HepG2 (cell line): ENCODE measurements at regions not wholly inside any gene's neighbourhood (a gene's known extent, or its start where the extent isn't known, plus 50 kb on each side); places are given as distances from the start of the nearest gene placed in this dataset.

Source experiments
- ATAC-seq: fragments of 200-7000 bp; cut with Tn5 transposase; 3 replicates; pipeline ENCODE4 v1.9.1; 2020; ENCODE audit warnings: mild to moderate bottlenecking, moderate library complexity
- BruUV-seq: library from RNA; stranded (reverse); fragments of 400-500 nt; replicated peaks from 2 replicates; lab custom pipeline; 2021; lab: Mats Ljungman, UMichigan
- CTCF ChIA-PET: fragments of 300-600 bp; formaldehyde crosslinking; extraction: SDS; loops from one replicate; lab custom pipeline; 2021; ENCODE audit warnings: low total read pairs, inconsistent platforms, low intra/inter-chr PET ratio; lab: Yijun Ruan, JAX
- POLR2A ChIA-PET: fragments of 350-600 bp; sonication (Branson Sonifier 250); formaldehyde crosslinking; loops from one replicate; lab custom pipeline; 2020; ENCODE audit warnings: antibody characterized with exemption, inconsistent platforms; lab: Yijun Ruan, JAX
- DNase-seq: peaks from one replicate; pipeline ENCODE4 v3.0.0-alpha.2; 2015; ENCODE audit warnings: low spot score
- FAIRE-seq: peaks from 3 replicates; lab custom pipeline; 2011; peaks lifted over from hg19 to GRCh38; lab: Jason Lieb, UNC
- H2AFZ ChIP-seq: one replicate; pipeline ENCODE4 v1.6.1; 2011; ENCODE audit warnings: low read length, inconsistent platforms
- H3K27ac ChIP-seq: fragments of 300-600 bp; 3 replicates; pipeline ENCODE4 v1.8.0; 2011; ENCODE audit warnings: mixed run types, mild to moderate bottlenecking, mixed read lengths, low read length, inconsistent platforms; ENCODE audit not compliant: insufficient read depth; ENCODE audit errors: extremely low read length
- H3K27me3 ChIP-seq, 2 experiments: fragments of 200-600 bp in 1 of 2; 2 replicates in 1 of 2; 3 replicates in 1 of 2; pipeline versions ENCODE4 v1.6.0 to v1.8.0; 2011; ENCODE audit warnings: low read length in 2 of 2, mild to moderate bottlenecking in 2 of 2, moderate library complexity in 2 of 2, inconsistent platforms in 1 of 2; ENCODE audit not compliant: insufficient read depth in 2 of 2, control insufficient read depth in 1 of 2
- H3K36me3 ChIP-seq, 2 experiments: fragments of 200-600 bp in 1 of 2; replicated peaks in 1 of 2; 2 replicates in 1 of 2; 3 replicates in 1 of 2; pipeline versions ENCODE4 v1.5.1 to v1.8.0; 2011; ENCODE audit warnings: low read length in 2 of 2, inconsistent platforms in 1 of 2; ENCODE audit not compliant: insufficient read depth in 2 of 2, control insufficient read depth in 1 of 2
- H3K4me1 ChIP-seq: 2 replicates; pipeline ENCODE4 v1.5.1; 2012; ENCODE audit warnings: low read length, inconsistent platforms; ENCODE audit not compliant: insufficient read depth
- H3K4me2 ChIP-seq: 2 replicates; pipeline ENCODE4 v1.6.0; 2011; ENCODE audit warnings: low read depth, low read length, inconsistent platforms
- H3K4me3 ChIP-seq, 3 experiments: fragments of 200-600 bp in 1 of 3; sonication (generic), shearing (Covaris generic) in 1 of 3; replicated peaks in 1 of 3; 2 replicates each; pipeline ENCODE4 v1.5.1; 2011 to 2016; ENCODE audit warnings: low read length in 3 of 3, inconsistent platforms in 2 of 3, low read depth in 2 of 3, mild to moderate bottlenecking in 2 of 3, control low read depth in 1 of 3, mixed read lengths in 1 of 3; ENCODE audit not compliant: insufficient read depth in 1 of 3
- H3K79me2 ChIP-seq: one replicate; pipeline ENCODE4 v1.6.1; 2011; ENCODE audit warnings: low read length, inconsistent platforms; ENCODE audit not compliant: insufficient read depth
- H3K9ac ChIP-seq: 2 replicates; pipeline ENCODE4 v1.6.0; 2011; ENCODE audit warnings: mild to moderate bottlenecking, low read depth, low read length, inconsistent platforms; ENCODE audit not compliant: insufficient read depth
- H3K9me3 ChIP-seq: 2 replicates; pipeline ENCODE4 v1.5.1; 2012; ENCODE audit warnings: mild to moderate bottlenecking, low read length
- H4K20me1 ChIP-seq: 2 replicates; pipeline ENCODE4 v1.6.0; 2011; ENCODE audit warnings: inconsistent platforms, mild to moderate bottlenecking, low read length, moderate library complexity; ENCODE audit not compliant: insufficient read depth
- HES4 ChIP-seq: sonication (generic); formaldehyde crosslinking; IDR thresholded peaks from 2 replicates; pipeline ENCODE4 v1.9.0; 2021; ENCODE audit warnings: mild to moderate bottlenecking, missing genetic modification reagents, borderline replicate concordance
- HIVEP1 ChIP-seq: sonication (generic); formaldehyde crosslinking; IDR thresholded peaks from 2 replicates; pipeline ENCODE4 v1.4.0; 2020; ENCODE audit warnings: mild to moderate bottlenecking, missing genetic modification reagents
- TRAFD1 ChIP-seq: sonication (generic); formaldehyde crosslinking; IDR thresholded peaks from 2 replicates; pipeline ENCODE4 v1.5.1; 2020; ENCODE audit warnings: missing genetic modification reagents, mild to moderate bottlenecking, borderline replicate concordance
- ZNF263 ChIP-seq: sonication (generic); formaldehyde crosslinking; IDR thresholded peaks from 2 replicates; pipeline ENCODE4 v1.4.0; 2020; ENCODE audit warnings: missing genetic modification reagents
- ZNF318 ChIP-seq: sonication (generic); formaldehyde crosslinking; IDR thresholded peaks from 2 replicates; pipeline ENCODE4 v1.4.0; 2020; ENCODE audit warnings: mild to moderate bottlenecking, missing genetic modification reagents
- ZNF468 ChIP-seq: sonication (generic); formaldehyde crosslinking; IDR thresholded peaks from 2 replicates; pipeline ENCODE4 v1.8.0; 2022; ENCODE audit warnings: mild to moderate bottlenecking, moderate library complexity, missing genetic modification reagents
- ZNF530 ChIP-seq: sonication (generic); formaldehyde crosslinking; IDR thresholded peaks from 2 replicates; pipeline ENCODE4 v1.5.0; 2020; ENCODE audit warnings: low read depth, mild to moderate bottlenecking, missing genetic modification reagents
- ZNF839 ChIP-seq: sonication (generic); formaldehyde crosslinking; IDR thresholded peaks from 2 replicates; pipeline ENCODE4 v1.4.0; 2020; ENCODE audit warnings: missing genetic modification reagents, mild to moderate bottlenecking, borderline replicate concordance
- WGBS: methylation state at CpG from one replicate; pipeline ENCODE4 v1.1.6; 2017; ENCODE audit warnings: low lambda C conversion rate; 5-methylcytosine and 5-hydroxymethylcytosine counted together
- in situ Hi-C: cut with HindIII; loops from 2 replicates; pipeline ENCODE4 v1.10.0; 2017; ENCODE audit warnings: low pct_unique_long_range_greater_than_20kb; ENCODE audit not compliant: extremely low pct_ligation_motif_present
- intact Hi-C: fragments of 100-400 bp; cut with micrococcal nuclease; formaldehyde crosslinking; loops from one replicate; pipeline ENCODE4 v1.10.0; 2022; ENCODE audit not compliant: unreplicated experiment

- no peaks in the 10 kb centered on the region for H3K9me3 ChIP-seq
- BruUV-seq, result no TSS peak
- H4K20me1 ChIP-seq, result no peaks in the 10 kb centered on the region
- H2AFZ ChIP-seq, result no peak overlapping the region
- no peak overlapping the region for H3K9ac ChIP-seq
- H3K4me1 ChIP-seq, result no peaks in the 10 kb centered on the region
- ATAC-seq, result no peak
- WGBS, result 11% methylated on average over 1 of the region's 1 CpG
- FAIRE-seq, result no peak
- H3K4me3 ChIP-seq, result no peak overlapping the region
- ChIA-PET CTCF (no interaction called here), POLR2A (no interaction called here)
- intact Hi-C loops, result no loop called here
- no peak for TF ChIP-seq HIVEP1 (CRISPR knock-in tag)
- no peak overlapping the region for H3K27ac ChIP-seq
- DNase-seq, result no peak
- H3K4me2 ChIP-seq, result no peak overlapping the region
- H3K36me3 ChIP-seq, result no peaks in the 10 kb centered on the region
- in situ Hi-C loops, result no loop called here
- no peaks in the 10 kb centered on the region for H3K27me3 ChIP-seq
- H3K79me2 ChIP-seq, result no peaks in the 10 kb centered on the region
Observed at GRCh38 chr11:109304159-109304558, 117.8 kb upstream of the C11orf87 start.

- no peak overlapping the region for H3K4me3 ChIP-seq
- TF ChIP-seq ZNF839 (no peak), TRAFD1 (CRISPR knock-in tag) (no peak), ZNF468 (CRISPR knock-in tag) (no peak), ZNF318 (CRISPR knock-in tag) (no peak), HES4 (CRISPR knock-in tag) (no peak), ZNF263 (CRISPR knock-in tag) (no peak), ZNF530 (CRISPR knock-in tag) (no peak)
- TF ChIP-seq, all 625 proteins: peak for 0
- no peaks in the 10 kb centered on the region for H3K27me3 ChIP-seq
- H3K36me3 ChIP-seq, result no peaks in the 10 kb centered on the region
- FAIRE-seq (no peak), DNase-seq (no peak), ATAC-seq (no peak)
- no peaks in the 10 kb centered on the region for H3K79me2 ChIP-seq
- ChIA-PET POLR2A (no interaction called here), CTCF (no interaction called here)
- no peaks in the 10 kb centered on the region for H4K20me1 ChIP-seq
- no peak overlapping the region for H2AFZ ChIP-seq
- intact Hi-C loops, result no loop called here
- no peaks in the 10 kb centered on the region for H3K9me3 ChIP-seq
- H3K27ac ChIP-seq, result no peak overlapping the region
- in situ Hi-C loops, result no loop called here
- 42% methylated on average over 4 of the region's 7 CpGs for WGBS
- no peak overlapping the region for H3K9ac ChIP-seq
- no peak overlapping the region for H3K4me2 ChIP-seq
- H3K4me1 ChIP-seq, result no peaks in the 10 kb centered on the region
- BruUV-seq, result no TSS peak
Observed at GRCh38 chr11:109305009-109305408, 117.0 kb upstream of the C11orf87 start.
